GM04504 (cell line): ENCODE measurements at regions not wholly inside any gene's neighbourhood (a gene's known extent, or its start where the extent isn't known, plus 50 kb on each side); places are given as distances from the start of the nearest gene placed in this dataset.
A peak's percentile ranks its signal among the peaks of the same experiment; 100 is the strongest.

Experiments used
- DNase-seq: peaks from one replicate; pipeline ENCODE4 v3.0.0-alpha.2; 2012; ENCODE audit warnings: low read depth

DNA sequence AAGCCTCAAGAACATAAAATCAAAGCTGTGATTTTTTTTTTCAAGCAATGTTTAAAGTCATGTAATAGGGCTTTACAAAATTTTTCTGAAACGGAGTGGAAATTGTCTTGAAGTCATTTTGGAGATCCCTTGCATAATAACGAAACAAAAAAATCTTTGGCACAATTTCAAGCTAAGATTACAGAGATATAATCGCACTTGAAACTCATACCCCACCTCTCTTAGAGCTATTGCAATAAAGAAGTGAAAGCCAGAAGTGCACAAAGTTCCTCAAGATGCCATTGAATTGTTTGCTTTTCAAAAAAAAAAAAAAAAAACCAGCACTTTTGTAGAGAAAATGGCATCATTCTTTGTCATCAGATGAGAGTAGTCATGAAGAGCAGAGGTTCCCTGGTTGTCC lies 152.3 kb downstream of the PAX3 start:
- DNase-seq = no peak

DNA sequence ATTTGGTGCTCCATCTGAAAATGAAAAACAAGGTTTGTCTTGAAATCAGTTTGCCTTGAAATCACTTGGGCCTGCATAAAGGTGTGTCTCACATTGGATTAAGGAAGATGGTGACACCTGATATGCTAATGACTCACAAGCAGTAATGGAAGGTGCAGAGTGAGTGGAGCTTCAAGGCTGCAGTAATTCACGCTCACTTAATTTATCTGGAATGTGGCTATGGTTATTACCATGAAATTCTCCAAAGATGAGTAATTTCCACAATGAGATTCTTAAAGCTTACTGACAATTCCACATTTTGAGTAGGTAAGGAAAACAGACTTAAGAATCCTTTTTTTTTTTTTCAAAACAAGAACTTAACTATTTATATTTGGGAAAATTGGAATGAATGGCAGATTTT lies 156.8 kb downstream of the PAX3 start:
- DNase-seq = peak; percentile 10

DNA sequence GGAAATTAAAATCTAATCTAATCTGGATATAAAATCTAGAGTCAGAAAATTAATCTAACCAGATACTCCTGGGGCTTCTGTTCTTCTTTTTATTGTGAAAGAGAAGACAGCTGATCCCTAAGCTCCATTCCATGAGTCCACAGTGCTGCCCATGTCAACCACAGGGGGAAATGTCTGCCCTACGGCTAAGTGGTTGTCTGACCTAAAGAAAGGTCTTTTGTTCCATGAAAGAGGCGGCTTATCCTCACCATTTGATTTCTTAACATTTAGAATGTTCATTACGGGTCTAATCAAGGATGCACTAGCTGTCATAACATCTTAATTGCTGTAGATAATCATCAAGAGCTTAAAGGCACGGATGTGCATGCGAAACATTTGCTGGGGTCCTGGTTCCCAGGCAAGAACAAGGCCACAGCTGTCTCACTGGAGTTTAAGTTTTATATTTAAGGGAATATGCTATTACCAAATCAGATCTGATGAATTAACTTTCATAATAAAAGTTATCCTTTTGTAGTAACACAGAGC lies 162.6 kb downstream of the PAX3 start:
- DNase-seq = no peak

DNA sequence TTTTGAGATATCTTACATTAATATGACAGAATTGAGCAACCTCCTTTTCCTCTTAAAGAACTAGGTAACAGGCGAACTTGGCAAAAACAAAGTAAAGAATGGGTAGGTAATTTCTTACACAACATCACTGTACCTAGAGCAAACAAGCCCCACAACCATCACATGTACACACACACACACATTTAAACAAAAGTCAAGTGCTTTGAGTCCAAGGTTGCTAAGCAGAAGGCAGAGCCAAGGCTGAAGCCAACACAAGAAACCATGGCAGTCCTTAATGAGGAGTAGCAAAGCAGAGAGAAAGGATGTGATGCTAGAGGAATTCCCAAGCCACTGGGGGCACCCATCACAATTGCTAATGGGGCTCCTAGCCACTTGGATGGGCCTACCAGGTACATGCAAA lies 164.1 kb downstream of the PAX3 start:
- no peak for DNase-seq

DNA sequence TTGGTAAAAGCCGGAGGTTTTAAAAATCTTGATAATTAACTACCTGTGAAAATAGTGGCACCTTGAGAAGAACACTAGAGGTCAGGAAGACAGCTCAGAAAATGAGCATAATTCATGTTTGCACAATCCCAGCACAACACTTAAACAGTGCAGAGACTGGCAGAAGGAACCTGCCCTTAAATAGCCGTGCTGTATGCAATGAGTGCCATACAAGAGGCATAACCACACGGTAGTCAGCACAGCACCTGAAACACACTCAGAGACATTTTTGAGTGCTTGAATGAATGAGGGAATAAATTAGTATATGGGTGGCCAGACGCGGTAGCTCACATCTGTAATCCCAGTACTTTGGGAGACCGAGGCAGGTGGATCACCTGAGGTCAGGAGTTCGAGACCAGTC lies 164.9 kb downstream of the PAX3 start:
- no peak for DNase-seq

DNA sequence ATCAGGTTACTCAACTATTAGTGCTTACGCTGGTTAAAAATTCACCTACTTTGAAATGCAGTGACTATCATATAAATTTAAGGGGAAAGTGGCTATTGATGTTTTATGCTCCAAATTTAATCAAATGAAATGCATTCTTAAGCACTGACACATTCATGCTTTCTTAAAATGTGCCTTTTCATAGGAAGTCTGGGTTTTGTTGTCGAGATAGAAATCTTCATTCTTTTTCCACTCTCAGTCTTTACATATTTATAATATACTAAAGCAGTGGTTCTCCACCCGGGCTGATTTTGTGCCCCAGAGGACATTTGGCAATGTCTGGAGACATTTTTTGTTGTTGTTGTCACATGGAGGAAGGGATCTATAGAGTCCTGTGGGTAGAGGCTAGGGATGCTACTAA lies 167.9 kb downstream of the PAX3 start:
- no peak for DNase-seq

DNA sequence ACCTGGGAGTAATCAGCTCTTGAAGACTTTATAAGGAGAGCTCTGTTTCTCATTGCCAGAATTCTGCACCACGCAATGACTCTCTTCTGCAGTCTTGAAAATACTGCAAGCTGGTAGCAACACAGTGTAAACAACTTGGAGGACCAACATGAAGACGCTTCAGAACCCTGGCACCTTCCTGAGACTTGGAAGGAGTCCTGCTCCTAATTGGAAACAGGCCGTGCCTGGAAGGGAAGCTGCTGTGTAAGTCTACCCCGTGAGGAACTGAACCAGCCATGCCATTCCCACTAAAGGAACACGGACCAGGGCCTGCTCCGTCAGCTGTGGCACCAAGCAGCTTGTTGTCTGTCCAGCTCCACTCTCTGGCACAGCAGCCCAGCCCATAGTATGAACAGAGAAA lies 171.1 kb downstream of the PAX3 start:
- DNase-seq = peak; percentile 5

DNA sequence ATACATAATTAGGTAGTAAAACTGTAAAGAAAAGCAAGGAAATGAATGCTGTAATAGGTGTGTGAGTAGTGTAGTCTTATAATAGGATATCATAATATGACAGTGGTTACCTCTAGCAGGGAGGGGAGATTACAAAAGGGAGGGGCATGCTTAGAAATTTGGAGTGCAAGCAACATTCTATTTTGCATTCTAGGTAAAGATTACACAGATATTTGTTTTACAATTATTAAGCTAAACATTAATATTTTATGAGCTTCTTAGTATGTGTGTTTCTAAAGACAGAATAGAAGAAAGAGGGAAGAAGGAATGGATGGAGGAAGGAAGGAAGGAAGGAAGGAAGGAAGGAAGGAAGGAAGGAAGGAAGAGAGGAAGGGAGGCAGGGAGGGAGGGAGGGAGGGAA lies 177.9 kb downstream of the PAX3 start:
- DNase-seq = no peak

DNA sequence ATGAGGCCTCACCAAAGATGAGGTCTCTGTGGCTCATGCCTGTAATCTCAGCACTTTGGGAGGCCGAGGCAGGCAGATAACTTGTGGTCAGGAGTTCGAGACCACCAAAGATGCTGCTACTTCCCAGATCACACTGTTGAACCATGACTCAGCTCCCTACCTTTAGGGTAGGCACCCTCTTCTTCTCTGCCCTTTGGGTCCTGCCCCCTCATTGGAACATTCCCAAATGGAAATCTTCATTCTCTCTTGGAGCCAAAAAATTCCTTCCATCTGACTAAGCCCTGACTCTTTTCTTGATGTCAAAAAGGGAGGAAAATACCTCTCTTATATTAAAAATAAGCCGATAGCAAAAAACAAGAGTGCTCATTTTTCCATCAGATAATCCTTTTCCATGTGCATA lies 183.5 kb downstream of the PAX3 start:
- no peak for DNase-seq

DNA sequence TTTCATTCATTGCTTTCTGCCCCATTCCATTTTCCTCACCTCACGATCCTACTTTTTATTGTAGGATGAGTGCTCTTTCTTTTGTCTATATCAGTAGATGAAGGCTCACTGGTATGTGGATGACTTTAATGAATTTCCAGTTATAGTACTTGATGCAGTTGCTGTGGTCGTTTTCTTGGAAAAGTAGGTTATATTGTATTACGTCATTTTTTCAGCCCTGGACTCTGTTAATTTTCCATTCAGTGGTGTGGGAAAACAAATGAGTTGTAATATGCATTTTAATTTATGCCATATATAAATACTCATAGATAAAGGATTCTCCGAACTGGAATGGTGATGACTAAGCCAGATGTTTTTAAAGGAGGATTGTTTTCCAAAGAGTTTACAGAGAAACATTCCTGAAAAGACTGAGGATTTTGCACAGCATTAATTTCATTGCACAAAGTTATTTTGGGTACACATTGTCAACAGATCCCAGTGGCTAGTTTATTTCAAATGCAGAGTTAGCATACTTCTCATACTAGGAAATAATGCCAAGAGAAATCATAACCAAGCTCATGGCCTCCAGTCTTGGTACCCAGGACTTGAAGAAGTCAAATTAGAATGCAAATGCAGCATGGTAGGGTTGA lies 189.7 kb downstream of the PAX3 start:
- no peak for DNase-seq

DNA sequence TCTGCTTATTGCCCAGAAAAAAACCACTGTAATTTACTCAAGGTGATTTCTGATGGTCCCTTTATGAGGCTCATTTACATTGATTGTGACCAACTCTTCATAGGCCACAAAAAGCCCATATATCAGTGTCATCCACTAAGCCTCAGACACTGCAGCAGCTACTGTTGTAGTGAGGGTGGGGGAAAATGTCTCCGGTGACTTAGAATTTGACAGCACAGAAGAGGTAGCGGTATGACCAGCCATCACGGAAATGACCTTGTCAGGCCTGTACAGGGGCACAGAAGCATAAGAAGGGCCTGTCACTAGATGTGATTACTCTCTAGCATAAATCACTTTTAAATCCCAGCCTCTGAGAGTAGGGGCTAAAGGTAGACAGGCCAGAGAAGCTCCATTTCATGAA lies 190.3 kb downstream of the PAX3 start:
- DNase-seq = no peak

DNA sequence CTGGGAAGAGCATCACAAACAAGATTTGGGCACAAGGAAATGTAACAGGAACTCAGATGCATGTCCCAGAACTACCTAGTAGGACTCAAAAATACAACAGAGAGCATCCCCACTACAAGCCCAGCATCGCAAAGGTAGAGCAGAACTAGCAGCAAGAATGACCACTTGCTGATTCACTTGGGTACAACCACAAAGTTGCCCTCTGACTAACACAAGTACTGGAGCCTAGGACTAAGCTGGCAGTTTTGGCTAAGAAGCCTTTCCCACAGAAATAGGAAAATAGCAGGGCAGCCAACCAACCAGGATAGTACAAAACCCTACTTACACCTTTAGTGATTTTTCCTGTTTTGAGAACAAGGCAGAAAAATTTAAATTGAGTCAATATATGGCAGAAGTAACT lies 193.8 kb downstream of the PAX3 start:
- DNase-seq = no peak

DNA sequence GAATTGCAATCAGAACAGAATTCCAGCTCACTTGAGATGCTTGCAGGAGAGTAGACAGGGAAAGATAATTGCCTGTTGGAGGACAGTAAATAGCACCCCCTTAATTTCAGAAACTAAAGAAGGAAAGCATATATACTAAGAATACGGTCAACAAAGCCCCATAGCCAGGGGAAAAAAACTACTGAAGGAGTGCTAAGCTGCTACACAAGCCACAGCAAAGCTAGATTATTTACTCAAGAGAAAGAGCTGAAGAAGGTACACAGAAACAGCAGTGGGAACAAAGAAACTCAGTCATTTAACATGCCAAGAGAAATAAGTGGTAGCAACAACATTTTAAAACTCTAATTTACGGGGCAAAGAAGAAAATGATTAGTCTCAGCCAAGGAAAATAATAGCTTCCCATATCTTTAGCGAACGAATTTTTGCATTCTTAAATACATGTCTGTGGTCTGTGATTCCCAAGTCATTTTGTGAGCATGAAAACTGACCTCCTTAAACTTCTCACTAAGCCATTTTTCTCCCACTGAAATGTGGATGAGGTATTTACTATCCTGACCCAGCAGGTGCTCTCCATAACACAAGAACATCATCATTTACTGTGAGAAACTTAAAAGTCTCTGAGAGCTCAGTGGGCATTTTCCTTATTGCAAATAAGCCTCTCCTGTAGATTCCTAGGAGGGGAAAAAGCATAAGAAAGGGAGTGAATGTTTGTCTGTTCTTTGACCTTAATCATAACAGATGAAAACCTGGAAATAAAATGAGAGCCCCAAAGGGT lies 196.0 kb downstream of the PAX3 start:
- DNase-seq = no peak

DNA sequence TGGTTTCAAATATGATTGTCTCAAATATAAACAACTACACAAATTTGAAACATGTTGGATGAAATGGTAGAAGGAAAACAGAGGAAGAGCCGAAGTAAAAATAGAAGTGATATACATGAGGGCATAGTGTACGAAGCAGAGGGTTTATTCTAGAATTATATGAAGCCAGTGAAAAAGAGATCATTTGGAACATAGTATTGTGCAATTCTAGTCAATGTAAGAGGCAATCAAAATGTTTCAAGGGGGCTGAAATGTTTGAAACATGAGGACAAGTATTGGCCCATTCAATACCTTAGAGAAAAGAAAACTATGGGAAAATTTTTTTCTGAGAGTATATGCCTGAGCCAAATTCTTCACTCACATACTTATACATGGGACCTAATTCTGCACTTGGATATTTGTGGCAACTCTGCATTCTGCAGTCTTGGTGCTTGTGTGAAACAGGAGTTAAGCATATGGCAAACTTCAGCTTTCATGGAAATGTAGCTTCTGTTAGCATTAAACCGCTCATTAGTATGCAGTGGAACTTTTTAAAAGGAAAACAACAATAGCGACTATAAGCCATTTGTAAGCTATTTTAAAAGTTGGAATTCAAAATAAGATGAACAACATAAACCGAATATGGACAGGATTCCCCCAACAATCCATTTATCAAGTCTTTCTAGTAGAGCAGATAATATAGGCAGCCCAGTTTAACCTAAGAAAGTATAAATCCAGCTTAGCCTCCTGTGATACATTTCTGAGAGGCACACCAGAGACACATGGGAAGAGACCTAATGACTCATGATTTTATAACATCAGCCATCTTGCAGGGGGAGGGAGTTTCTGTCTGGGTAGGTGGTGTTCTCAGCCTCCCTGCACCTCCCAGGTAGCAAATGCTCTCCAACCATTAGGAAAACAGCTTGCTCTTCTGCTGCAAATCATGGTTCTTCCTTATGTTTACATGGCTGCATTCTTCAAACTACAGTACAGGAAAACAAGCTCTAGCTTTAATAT lies 197.8 kb downstream of the PAX3 start:
- no peak for DNase-seq

DNA sequence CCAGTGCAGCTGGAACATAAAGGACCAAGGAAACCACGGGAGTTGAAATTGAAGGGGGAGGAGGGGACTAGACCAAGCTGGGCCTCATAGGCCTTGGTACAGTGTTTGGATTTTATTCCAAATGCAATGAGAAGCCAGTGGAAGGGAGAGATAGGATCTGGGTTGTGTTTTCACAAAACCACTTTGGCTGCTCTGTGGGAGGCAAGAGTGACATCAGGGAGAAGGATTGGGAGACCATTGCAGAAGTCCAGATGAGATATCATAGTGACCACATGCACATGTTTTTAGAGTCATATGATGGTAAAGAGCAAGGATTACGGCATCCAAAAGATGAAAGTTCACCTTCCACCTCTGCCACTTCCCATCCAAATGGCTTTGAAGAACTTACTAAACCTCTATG lies 210.2 kb downstream of the PAX3 start:
- DNase-seq = no peak

DNA sequence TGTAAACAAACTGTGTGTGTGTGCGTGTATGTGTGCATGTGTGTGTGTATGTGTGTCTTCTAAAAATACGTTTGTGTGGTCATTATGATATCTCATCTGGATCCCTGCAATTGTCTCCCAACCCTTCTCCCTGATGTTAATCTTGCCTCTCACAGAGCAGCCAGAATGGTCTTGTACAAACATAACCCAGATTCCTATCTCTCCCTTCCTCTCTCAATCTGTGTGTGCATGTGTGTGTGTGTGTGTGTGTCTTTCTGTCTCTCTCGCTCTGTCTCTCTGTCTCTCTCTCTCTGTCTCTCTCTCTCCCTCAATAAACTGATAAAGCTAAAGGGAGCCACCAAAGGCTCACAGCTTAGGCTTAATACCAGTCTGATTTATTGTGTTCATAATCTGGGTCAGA lies 210.8 kb downstream of the PAX3 start:
- no peak for DNase-seq

DNA sequence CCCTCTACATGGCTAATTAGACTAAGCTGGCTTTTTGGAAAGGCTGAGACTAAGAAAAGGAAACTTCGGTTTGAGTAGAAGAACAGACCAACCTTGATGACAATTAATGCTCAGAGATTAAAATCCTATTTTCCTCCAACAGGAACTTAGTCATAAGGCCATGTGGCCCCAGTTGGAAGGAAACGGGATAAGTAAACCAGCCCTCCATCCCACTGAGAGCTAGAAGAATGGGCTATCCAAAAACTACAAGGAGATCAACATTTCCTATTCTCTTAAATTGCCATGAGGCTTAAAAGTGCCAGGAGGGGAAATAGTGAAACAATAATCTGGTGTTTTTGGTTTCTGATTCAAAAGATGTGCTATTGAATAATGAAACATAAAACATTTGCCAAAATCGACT lies 216.6 kb downstream of the PAX3 start:
- no peak for DNase-seq

DNA sequence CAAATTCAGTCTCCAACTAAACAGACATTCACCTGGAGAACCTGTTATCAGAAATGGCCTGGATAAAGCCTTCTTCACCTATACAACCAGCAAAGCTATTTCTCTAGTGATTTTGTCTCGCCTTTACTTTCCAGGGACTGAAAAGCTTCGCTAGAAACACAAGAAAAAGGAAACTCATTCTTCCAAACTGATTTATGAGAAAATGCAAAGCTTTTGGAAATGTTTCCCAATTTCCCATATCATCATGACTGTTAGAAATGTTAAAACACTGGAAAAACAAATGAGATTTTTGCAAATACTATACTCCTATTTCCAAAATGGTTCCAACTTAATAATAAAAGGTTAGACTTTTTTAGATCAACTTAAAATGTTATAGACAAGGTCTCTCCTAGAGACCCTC lies 218.7 kb downstream of the PAX3 start:
- DNase-seq = no peak

DNA sequence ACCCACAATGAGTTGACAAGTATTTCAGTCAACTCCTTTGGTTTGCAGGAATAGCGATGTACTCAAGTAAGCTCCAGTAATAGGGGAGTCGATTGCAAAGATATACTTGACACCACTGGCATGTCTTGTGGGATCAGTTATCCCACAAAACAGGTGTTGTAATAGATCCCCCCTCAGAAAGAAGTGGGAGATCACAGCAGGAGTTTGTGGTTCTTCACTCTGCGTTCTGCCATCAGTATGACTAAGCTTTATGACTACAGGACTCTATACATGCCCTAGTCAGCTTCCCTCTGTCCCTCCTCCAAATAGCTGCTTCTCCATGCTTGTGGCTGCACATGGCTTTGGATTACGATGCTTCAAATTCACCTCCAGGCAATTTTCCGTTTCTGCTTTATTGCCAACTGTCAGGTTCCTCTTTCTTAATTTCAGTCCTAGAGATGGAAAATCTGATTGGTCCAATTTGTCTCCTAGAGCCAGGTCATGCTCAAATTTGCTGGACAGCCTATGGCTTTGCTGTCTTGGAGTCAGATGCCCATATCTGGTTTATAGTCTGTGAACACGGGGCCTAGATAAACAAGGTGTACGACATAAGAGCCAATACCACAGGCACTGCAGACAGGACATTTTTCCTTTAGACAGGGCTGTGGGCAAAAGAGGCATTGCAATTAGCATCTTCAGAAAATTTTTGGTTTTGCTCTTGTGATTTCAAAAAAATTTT lies 221.7 kb downstream of the PAX3 start:
- no peak for DNase-seq

DNA sequence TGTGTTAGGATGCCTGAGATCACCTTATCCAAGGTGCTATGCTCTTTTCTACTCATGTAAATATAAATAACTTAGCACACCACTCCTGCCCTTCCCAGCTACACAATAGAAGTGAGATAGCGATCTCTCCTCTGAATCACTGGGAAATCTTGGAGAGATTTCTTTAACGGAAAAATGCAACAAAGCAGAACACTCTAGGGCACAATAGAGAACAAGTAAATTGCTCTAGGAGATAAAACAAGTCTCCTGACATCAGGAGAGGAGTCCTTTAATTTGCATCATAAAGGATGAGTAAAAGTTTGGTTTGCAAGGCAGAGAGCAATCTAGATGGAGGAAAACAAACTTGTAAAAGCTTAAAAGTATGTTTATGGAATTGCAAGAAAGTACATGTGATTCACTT lies 224.1 kb downstream of the PAX3 start:
- DNase-seq = no peak

DNA sequence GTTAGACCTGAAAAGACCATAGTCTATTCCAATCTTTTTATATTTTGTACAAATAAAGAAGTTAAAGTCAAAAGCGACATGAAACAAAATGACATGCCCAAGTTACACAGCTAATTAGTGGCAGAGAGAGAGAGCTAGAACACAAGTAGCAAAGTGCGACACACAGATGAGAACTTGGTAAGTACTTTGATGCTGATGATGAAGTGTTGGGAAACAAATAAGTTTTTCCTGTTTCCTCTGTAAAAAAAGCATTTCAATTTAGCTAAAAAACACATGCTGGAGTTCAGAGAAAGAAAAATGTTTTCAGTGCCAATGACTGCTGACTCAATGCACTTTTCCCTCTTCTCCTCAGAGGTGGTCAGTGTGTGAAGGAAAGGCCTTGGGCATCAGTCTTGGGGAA lies 226.9 kb downstream of the PAX3 start:
- no peak for DNase-seq

DNA sequence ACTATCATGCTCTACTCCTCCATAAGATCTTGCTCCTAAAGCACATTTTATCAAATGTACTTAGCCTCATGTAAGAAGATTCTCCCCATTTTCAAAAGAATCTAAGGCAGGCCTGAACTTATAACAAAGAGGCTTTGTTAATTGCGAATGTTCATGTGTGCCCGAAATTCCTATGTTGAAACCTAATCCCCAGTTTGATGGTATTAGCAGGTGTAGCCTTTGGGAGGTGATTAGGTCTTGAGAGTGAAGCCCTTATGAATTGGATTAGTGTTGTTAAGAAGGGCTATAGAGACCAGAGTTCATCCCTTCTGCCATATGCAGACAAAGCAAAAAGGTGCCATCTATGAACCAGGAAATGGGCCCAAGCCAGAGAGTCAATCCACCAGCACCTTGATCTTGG lies 234.5 kb downstream of the PAX3 start:
- no peak for DNase-seq
